WI38 (cell line): ENCODE measurements at regions not wholly inside any gene's neighbourhood (a gene's known extent, or its start where the extent isn't known, plus 50 kb on each side); places are given as distances from the start of the nearest gene placed in this dataset.
"Not testable (repeated sequence)": the region's sequence is repeated elsewhere in the genome, so short reads cannot be mapped to it uniquely, and the experiment has no call there.

Experiments used
- H3K4me3 ChIP-seq: 2 replicates; pipeline ENCODE4 v1.5.1; 2011; ENCODE audit warnings: low read depth, mild to moderate bottlenecking, control low read depth, low read length
- CTCF ChIP-seq: IDR thresholded peaks from 2 replicates; pipeline ENCODE4 v1.5.1; 2012; ENCODE audit warnings: low read depth, mild to moderate bottlenecking, control low read depth, low read length

DNA sequence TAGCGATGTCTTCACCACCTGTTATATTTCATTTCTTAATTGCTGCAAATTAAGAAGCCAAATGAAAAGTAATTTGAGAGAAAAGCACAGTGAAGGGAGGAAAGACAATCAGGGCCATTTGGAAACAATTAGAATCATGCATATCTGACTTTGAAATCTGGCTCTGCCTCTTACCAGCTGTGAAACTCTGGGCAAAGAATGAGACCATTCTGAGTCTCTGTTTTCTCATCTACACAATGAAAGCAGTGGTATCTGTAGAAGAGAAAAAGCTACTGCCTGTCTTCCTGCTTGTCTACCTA, 334.5 kb upstream of the CYRIA start:
- no peak overlapping the region for H3K4me3 ChIP-seq
- TF ChIP-seq CTCF, result no peak

DNA sequence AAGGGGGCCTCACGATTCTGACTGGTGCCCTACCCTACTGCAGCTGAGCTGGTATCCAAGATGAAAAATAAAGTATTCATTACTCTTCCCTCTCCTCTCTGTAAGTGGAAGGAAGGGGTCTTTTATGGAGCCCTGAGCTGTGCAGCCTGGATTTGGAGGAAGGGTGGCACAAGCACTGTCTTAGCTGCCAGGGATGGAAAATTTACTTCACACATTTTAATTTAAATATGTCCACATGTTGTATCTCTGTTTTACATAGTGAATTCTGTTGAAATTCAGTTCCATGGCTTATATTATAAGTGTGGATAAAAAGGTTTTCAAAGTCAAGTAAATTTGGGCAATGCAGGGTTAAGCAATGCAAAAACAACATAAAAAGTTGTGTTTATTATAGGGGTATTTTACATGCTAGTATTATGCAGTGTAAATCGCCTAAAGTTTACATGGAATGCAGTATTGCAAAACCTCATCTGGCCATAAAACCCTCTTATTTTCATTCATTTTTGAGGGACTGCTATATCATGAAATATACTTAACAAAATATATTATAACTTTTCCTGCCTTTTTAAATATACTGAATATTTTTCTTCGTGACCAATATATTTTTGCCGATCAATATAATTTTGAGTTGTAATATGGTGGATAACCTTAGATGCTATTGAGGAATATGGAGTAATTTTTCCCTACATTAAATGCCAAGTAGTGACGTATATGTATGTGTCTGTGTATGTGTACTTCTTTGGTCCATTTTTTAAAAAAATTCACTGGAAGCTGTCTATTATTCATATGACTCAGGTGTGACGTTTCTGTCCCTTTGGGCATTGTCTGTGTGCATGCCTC, 333.9 kb upstream of the CYRIA start:
- TF ChIP-seq CTCF, result no peak
- no peak overlapping the region for H3K4me3 ChIP-seq

- no peak overlapping the region for H3K4me3 ChIP-seq
- TF ChIP-seq CTCF, result no peak
Observed at GRCh38 chr2:16978301-16978700, 312.7 kb upstream of the CYRIA start.

DNA sequence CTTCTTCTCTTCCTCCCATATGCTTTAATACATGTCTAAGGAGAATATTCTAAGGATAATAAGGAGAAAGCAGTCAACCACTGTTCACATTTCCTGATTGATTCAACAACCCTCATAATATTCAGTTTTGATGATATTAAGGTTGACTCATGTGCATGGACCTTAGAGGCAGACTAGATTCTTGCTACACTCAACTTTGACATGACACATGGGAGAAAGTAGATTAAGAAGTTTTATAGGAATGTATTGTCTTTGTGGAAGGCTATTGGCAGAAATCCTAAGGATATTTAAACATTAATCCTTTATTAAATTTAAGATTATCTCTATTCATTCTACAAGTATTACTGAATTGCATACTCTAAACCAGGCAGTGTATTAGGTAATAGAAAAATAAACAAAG, 309.1 kb upstream of the CYRIA start:
- no peak overlapping the region for H3K4me3 ChIP-seq
- TF ChIP-seq CTCF, result no peak

DNA sequence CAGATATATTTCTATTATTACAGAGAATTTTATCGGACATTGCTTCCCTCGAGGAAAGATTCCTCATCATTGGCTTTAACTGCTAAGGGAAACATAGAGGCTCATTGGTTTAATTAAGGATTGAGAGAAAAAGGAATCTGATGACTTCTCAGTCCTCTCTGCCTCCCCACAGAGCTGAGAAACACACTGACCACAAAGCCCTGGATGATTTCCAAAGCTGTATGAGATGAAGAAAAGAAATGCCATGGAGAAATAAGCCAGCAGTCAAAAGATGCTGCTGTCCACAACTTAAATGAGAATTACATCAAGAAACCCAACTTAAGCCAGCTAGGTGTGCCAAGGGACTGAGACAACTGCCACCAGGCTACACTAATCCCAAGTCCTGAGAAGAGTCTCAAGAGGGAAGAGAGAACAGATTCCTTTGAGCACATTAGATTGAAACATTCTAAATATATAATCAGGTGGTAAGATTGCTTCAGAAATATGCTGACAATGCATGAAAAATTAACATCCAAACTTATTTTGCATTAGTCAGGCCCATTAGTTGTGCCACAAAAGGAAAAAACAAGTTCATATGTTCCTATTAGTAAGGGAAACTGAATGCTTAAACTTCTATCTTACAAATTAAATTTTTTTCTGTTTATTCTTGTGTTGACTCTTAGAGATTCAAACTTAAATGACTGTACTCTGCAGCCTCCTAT, 308.1 kb upstream of the CYRIA start:
- no peak overlapping the region for H3K4me3 ChIP-seq
- no peak for TF ChIP-seq CTCF

DNA sequence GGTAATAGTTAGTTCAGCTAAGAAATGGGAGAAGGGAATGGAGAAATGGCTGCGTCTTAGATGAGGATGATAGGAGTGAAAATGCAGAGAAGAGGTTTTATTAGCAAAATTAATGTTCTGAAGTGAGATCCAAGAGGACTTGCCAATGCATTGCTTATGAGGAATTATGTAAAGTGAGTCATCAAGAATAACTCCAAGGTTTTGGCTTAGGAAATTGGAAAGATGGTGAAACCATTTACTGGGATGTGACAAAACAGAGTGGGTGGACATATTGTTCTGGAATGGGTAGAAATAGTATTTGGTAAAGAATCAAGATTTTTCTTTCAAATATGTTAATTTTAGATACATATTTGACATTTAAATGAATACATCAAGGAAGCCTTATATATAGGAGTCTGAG, 306.6 kb upstream of the CYRIA start:
- TF ChIP-seq CTCF, result no peak

GRCh38 chr2:16971722-16972234, 306.1 kb upstream of the CYRIA start:
- H3K4me3 ChIP-seq, result no peak overlapping the region
- no peak for TF ChIP-seq CTCF

More for the DNA sequence above, 306.6 kb upstream of the CYRIA start:
- no peak overlapping the region for H3K4me3 ChIP-seq

GRCh38 chr2:16970948-16971347, 305.3 kb upstream of the CYRIA start:
- H3K4me3 ChIP-seq, result not testable (repeated sequence)
